ENCODE measurements at regions not wholly inside any gene's neighbourhood (a gene's known extent, or its start where the extent isn't known, plus 50 kb on each side); places are given as distances from the start of the nearest gene placed in this dataset.

GRCh38 chr2:220191737-220192136 lies 564.3 kb downstream of the SLC4A3 start:
- Histone ChIP-seq H3K36me3 (ENCODE audit: insufficient read depth, low read depth, low read length) (no peaks in the 10 kb centered on the region), H3K27me3 (ENCODE audit: insufficient read depth, low read length) (no peaks in the 10 kb centered on the region), H3K4me1 (ENCODE audit: insufficient read depth, low read length) (no peaks in the 10 kb centered on the region), H3K9me3 (ENCODE audit: insufficient read depth, low read depth, low read length) (peaks cover 11% of the 10 kb centered on the region; the same call in 1 of the 2 replicates), H3K27ac (ENCODE audit: low read length) (no peak overlapping the region), H3K9ac (ENCODE audit: low read depth, low read length) (no peak overlapping the region), H3K4me3 (ENCODE audit: low read length) (no peak overlapping the region)

GRCh38 chr2:220192994-220193753 lies 565.7 kb downstream of the SLC4A3 start:
- Histone ChIP-seq H3K4me1 (ENCODE audit: insufficient read depth, low read length) (no peaks in the 10 kb centered on the region), H3K36me3 (ENCODE audit: insufficient read depth, low read depth, low read length) (no peaks in the 10 kb centered on the region), H3K9ac (ENCODE audit: low read depth, low read length) (no peak overlapping the region), H3K27ac (ENCODE audit: low read length) (no peak overlapping the region), H3K9me3 (ENCODE audit: insufficient read depth, low read depth, low read length) (peaks cover 11% of the 10 kb centered on the region; the same call in 1 of the 2 replicates), H3K27me3 (ENCODE audit: insufficient read depth, low read length) (no peaks in the 10 kb centered on the region), H3K4me3 (ENCODE audit: low read length) (no peak overlapping the region)

- Histone ChIP-seq H3K9me3 (ENCODE audit: insufficient read depth, low read depth, low read length) (peaks cover 11% of the 10 kb centered on the region; the same call in 1 of the 2 replicates), H3K4me1 (ENCODE audit: insufficient read depth, low read length) (no peaks in the 10 kb centered on the region), H3K27me3 (ENCODE audit: insufficient read depth, low read length) (no peaks in the 10 kb centered on the region), H3K27ac (ENCODE audit: low read length) (no peak overlapping the region), H3K4me3 (ENCODE audit: low read length) (no peak overlapping the region), H3K9ac (ENCODE audit: low read depth, low read length) (no peak overlapping the region), H3K36me3 (ENCODE audit: insufficient read depth, low read depth, low read length) (no peaks in the 10 kb centered on the region)
These were observed 567.5 kb downstream of the SLC4A3 start for GRCh38 chr2:220194630-220195584.

GRCh38 chr2:220198896-220199295 lies 571.5 kb downstream of the SLC4A3 start:
- Histone ChIP-seq H3K9ac (ENCODE audit: low read depth, low read length) (no peak overlapping the region), H3K4me1 (ENCODE audit: insufficient read depth, low read length) (no peaks in the 10 kb centered on the region), H3K27ac (ENCODE audit: low read length) (no peak overlapping the region), H3K27me3 (ENCODE audit: insufficient read depth, low read length) (no peaks in the 10 kb centered on the region), H3K4me3 (ENCODE audit: low read length) (no peak overlapping the region), H3K36me3 (ENCODE audit: insufficient read depth, low read depth, low read length) (no peaks in the 10 kb centered on the region), H3K9me3 (ENCODE audit: insufficient read depth, low read depth, low read length) (no peaks in the 10 kb centered on the region; the same call in 1 of the 2 replicates)

GRCh38 chr2:220202066-220202465 lies 574.6 kb downstream of the SLC4A3 start:
- Histone ChIP-seq H3K4me1 (ENCODE audit: insufficient read depth, low read length) (no peaks in the 10 kb centered on the region), H3K4me3 (ENCODE audit: low read length) (no peak overlapping the region), H3K27me3 (ENCODE audit: insufficient read depth, low read length) (no peaks in the 10 kb centered on the region), H3K27ac (ENCODE audit: low read length) (no peak overlapping the region), H3K9ac (ENCODE audit: low read depth, low read length) (no peak overlapping the region), H3K36me3 (ENCODE audit: insufficient read depth, low read depth, low read length) (no peaks in the 10 kb centered on the region), H3K9me3 (ENCODE audit: insufficient read depth, low read depth, low read length) (no peaks in the 10 kb centered on the region; the same call in 1 of the 2 replicates)

- Histone ChIP-seq H3K36me3 (ENCODE audit: insufficient read depth, low read depth, low read length) (no peaks in the 10 kb centered on the region), H3K9ac (ENCODE audit: low read depth, low read length) (no peak overlapping the region), H3K4me3 (ENCODE audit: low read length) (no peak overlapping the region), H3K27me3 (ENCODE audit: insufficient read depth, low read length) (no peaks in the 10 kb centered on the region), H3K4me1 (ENCODE audit: insufficient read depth, low read length) (0 out of 2 replicates have a peak, but pooled peaks cover 2% of the 10 kb centered on the region), H3K9me3 (ENCODE audit: insufficient read depth, low read depth, low read length) (no peaks in the 10 kb centered on the region; the same call in 1 of the 2 replicates), H3K27ac (ENCODE audit: low read length) (no peak overlapping the region)
These were observed 581.7 kb downstream of the SLC4A3 start for GRCh38 chr2:220209093-220209492.

GRCh38 chr2:220209751-220210150 lies 582.3 kb downstream of the SLC4A3 start:
- H3K9ac ChIP-seq (ENCODE audit: low read depth, low read length) = no peak overlapping the region
- no peak overlapping the region for H3K4me3 ChIP-seq (ENCODE audit: low read length)
- no peaks in the 10 kb centered on the region for H3K27me3 ChIP-seq (ENCODE audit: insufficient read depth, low read length)
- no peaks in the 10 kb centered on the region for H3K36me3 ChIP-seq (ENCODE audit: insufficient read depth, low read depth, low read length)
- H3K27ac ChIP-seq (ENCODE audit: low read length) = no peak overlapping the region
- no peaks in the 10 kb centered on the region for H3K9me3 ChIP-seq (ENCODE audit: insufficient read depth, low read depth, low read length)
- 0 out of 2 replicates have a peak, but pooled peaks cover 2% of the 10 kb centered on the region for H3K4me1 ChIP-seq (ENCODE audit: insufficient read depth, low read length)

- Histone ChIP-seq H3K9ac (ENCODE audit: low read depth, low read length) (no peak overlapping the region), H3K4me3 (ENCODE audit: low read length) (no peak overlapping the region), H3K27ac (ENCODE audit: low read length) (no peak overlapping the region), H3K4me1 (ENCODE audit: insufficient read depth, low read length) (0 out of 2 replicates have a peak, but pooled peaks cover 2% of the 10 kb centered on the region), H3K27me3 (ENCODE audit: insufficient read depth, low read length) (no peaks in the 10 kb centered on the region), H3K9me3 (ENCODE audit: insufficient read depth, low read depth, low read length) (no peaks in the 10 kb centered on the region), H3K36me3 (ENCODE audit: insufficient read depth, low read depth, low read length) (no peaks in the 10 kb centered on the region)
These were observed 585.1 kb downstream of the SLC4A3 start for GRCh38 chr2:220212296-220213080.

- no peak overlapping the region for H3K27ac ChIP-seq (ENCODE audit: low read length)
These were observed 588.4 kb downstream of the SLC4A3 start for GRCh38 chr2:220215785-220216184.

GRCh38 chr2:220219371-220219770 lies 591.9 kb downstream of the SLC4A3 start:
- no peak overlapping the region for H3K9ac ChIP-seq (ENCODE audit: low read depth, low read length)
- no peak overlapping the region for H3K27ac ChIP-seq (ENCODE audit: low read length)
- no peak overlapping the region for H3K4me3 ChIP-seq (ENCODE audit: low read length)
- no peaks in the 10 kb centered on the region for H3K36me3 ChIP-seq (ENCODE audit: insufficient read depth, low read depth, low read length)
- no peaks in the 10 kb centered on the region for H3K27me3 ChIP-seq (ENCODE audit: insufficient read depth, low read length)
- peaks cover 7% of the 10 kb centered on the region; the same call in 1 of the 2 replicates for H3K4me1 ChIP-seq (ENCODE audit: insufficient read depth, low read length)
- no peaks in the 10 kb centered on the region for H3K9me3 ChIP-seq (ENCODE audit: insufficient read depth, low read depth, low read length)

More at GRCh38 chr2:220215785-220216184, 588.4 kb downstream of the SLC4A3 start:
- Histone ChIP-seq H3K27me3 (ENCODE audit: insufficient read depth, low read length) (no peaks in the 10 kb centered on the region), H3K9ac (ENCODE audit: low read depth, low read length) (no peak overlapping the region), H3K36me3 (ENCODE audit: insufficient read depth, low read depth, low read length) (no peaks in the 10 kb centered on the region), H3K4me1 (ENCODE audit: insufficient read depth, low read length) (peaks cover 8% of the 10 kb centered on the region; the same call in 1 of the 2 replicates), H3K4me3 (ENCODE audit: low read length) (no peak overlapping the region), H3K9me3 (ENCODE audit: insufficient read depth, low read depth, low read length) (no peaks in the 10 kb centered on the region)

- no peaks in the 10 kb centered on the region for H3K36me3 ChIP-seq (ENCODE audit: insufficient read depth, low read depth, low read length)
- H3K27me3 ChIP-seq (ENCODE audit: insufficient read depth, low read length) = no peaks in the 10 kb centered on the region
- H3K9ac ChIP-seq (ENCODE audit: low read depth, low read length) = no peak overlapping the region
- H3K4me3 ChIP-seq (ENCODE audit: low read length) = no peak overlapping the region
- H3K4me1 ChIP-seq (ENCODE audit: insufficient read depth, low read length) = peaks cover 7% of the 10 kb centered on the region; the same call in 1 of the 2 replicates
- H3K27ac ChIP-seq (ENCODE audit: low read length) = no peak overlapping the region
- H3K9me3 ChIP-seq (ENCODE audit: insufficient read depth, low read depth, low read length) = no peaks in the 10 kb centered on the region
These were observed 592.6 kb downstream of the SLC4A3 start for GRCh38 chr2:220220009-220220408.
